BLaER1 (cell line): ENCODE measurements at regions not wholly inside any gene's neighbourhood (a gene's known extent, or its start where the extent isn't known, plus 50 kb on each side); places are given as distances from the start of the nearest gene placed in this dataset.

Experiments
- H3K27ac ChIP-seq: shearing (Covaris generic); formaldehyde crosslinking; 2 replicates; pipeline ENCODE4 v1.8.1; 2022
- H3K27me3 ChIP-seq: shearing (Covaris generic); formaldehyde crosslinking; 2 replicates; pipeline ENCODE4 v1.8.1; 2022
- H3K36me3 ChIP-seq: shearing (Covaris generic); formaldehyde crosslinking; 2 replicates; pipeline ENCODE4 v1.8.1; 2022
- H3K4me1 ChIP-seq: shearing (Covaris generic); formaldehyde crosslinking; 2 replicates; pipeline ENCODE4 v1.8.1; 2022
- H3K4me2 ChIP-seq: shearing (Covaris generic); formaldehyde crosslinking; 2 replicates; pipeline ENCODE4 v1.8.1; 2022
- H3K4me3 ChIP-seq: shearing (Covaris generic); formaldehyde crosslinking; 2 replicates; pipeline ENCODE4 v1.8.1; 2022
- H3K9ac ChIP-seq: shearing (Covaris generic); formaldehyde crosslinking; 2 replicates; pipeline ENCODE4 v1.8.1; 2022
- H3K9me3 ChIP-seq: shearing (Covaris generic); formaldehyde crosslinking; 2 replicates; pipeline ENCODE4 v1.8.1; 2022
- H4K20me1 ChIP-seq: shearing (Covaris generic); formaldehyde crosslinking; 2 replicates; pipeline ENCODE4 v1.8.1; 2022
- Cebpa-rat ChIP-seq: shearing (Covaris generic); IDR thresholded peaks from 2 replicates; pipeline ENCODE4 v1.8.1; 2022

DNA sequence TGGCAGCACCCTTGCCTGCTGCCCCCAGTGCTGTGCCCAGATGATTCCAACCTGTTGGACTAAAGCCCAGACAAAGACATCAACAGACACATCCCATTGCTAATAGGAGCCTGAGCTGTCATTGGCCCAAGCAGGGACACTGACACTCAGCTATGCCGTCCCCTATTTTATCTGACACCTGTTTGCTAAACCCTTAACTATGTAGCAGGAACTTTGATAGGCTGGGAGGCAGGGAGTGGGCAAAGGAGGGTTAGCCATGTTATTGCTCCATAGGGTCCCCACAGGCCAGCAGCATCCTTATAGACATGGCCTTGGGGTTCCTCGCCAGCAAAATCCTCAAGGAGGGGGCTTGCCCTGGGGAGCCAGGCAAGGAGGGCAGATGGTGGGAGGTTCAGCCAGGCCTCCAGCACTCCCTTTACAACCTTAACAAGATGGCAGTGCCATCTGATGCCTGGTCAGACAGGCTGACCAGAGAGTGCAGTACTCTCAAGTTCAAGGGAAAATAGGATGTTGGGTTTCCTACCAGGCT lies 50.4 kb upstream of the CDKN2AIPNL start:
- Histone ChIP-seq H3K36me3 (no peaks in the 10 kb centered on the region), H3K4me3 (no peak overlapping the region), H3K4me2 (peak overlapping the region; percentile 50), H3K27me3 (no peaks in the 10 kb centered on the region), H4K20me1 (no peaks in the 10 kb centered on the region), H3K9ac (no peak overlapping the region), H3K27ac (no peak overlapping the region), H3K4me1 (peaks cover 69% of the 10 kb centered on the region), H3K9me3 (no peaks in the 10 kb centered on the region)
- TF ChIP-seq Cebpa-rat = no peak
